Dedifferentiated amniotic fluid mesenchymal stem cell (primary cell): ENCODE measurements at regions not wholly inside any gene's neighbourhood (a gene's known extent, or its start where the extent isn't known, plus 50 kb on each side); places are given as distances from the start of the nearest gene placed in this dataset.
"Not testable (repeated sequence)": the region's sequence is repeated elsewhere in the genome, so short reads cannot be mapped to it uniquely, and the experiment has no call there.

Experiments used
- DNase-seq: peaks from one replicate; pipeline ENCODE4 v3.0.0-alpha.2; 2016; ENCODE audit errors: extremely low spot score

DNA sequence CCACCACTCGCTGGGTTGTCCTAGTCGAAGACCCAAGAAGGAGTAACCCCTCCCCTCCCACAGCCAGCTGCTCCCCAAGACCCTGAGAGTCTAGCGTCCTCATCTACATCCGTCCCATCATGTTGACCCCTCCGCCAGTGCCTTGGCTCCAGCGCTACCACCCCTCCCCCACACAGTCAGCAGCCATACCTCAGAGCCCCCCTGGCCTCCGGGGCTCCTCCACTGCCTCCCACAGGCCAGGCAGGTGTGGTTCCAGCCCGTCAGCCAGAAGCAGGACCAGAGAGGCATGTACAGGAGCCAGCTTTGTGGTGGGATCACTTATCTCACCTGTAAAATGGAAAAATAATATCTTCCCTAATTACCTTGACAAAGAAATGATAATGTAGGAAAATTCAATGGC is 51.5 kb upstream of the PHF21B start:
- no peak for DNase-seq

- DNase-seq, result peak; percentile 37
Measured at GRCh38 chr22:45064313-45065278, 54.8 kb upstream of the PHF21B start.

DNA sequence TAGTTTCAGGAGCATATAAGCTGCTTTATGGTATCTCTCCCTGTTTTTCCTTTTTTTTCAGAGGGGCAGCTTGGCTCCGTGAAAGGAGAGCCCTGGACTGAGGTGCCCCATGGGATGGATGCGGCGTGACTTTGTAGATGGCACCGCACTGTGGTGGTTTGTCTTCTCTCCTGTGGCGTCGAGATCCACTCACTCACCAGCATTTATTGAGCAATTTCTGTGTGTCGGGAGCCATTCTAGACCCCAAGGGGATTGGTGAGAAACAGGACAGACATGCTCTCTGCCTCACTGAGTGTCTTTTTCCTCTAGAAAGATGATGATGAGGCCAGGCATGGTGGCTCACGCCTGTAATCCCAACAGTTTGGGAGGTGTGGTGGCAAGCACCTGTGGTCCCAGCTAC is 55.9 kb upstream of the PHF21B start:
- no peak for DNase-seq

GRCh38 chr22:45067731-45068130 is 57.9 kb upstream of the PHF21B start:
- DNase-seq, result no peak

DNA sequence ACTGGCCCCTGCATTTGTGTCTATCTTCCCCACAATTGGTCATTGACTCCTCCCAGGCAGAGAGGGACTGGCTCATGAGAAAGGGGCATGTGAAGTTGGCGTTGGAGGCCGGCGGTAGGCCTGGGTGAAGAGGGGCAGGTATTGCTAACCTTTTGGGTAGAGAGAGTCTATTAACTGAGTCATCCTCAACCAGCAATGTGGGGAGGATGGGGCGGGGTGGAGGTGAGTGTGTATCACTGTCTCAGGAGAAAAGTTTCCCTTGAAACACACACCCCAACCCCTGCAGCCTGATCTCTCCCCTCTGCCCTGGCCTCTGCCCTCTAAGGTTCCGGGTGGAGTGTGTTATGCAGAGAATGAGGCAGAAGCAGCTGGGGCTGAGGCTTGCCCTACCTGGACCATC is 60.1 kb upstream of the PHF21B start:
- no peak for DNase-seq

GRCh38 chr22:45071618-45072017 is 61.8 kb upstream of the PHF21B start:
- DNase-seq, result no peak

DNA sequence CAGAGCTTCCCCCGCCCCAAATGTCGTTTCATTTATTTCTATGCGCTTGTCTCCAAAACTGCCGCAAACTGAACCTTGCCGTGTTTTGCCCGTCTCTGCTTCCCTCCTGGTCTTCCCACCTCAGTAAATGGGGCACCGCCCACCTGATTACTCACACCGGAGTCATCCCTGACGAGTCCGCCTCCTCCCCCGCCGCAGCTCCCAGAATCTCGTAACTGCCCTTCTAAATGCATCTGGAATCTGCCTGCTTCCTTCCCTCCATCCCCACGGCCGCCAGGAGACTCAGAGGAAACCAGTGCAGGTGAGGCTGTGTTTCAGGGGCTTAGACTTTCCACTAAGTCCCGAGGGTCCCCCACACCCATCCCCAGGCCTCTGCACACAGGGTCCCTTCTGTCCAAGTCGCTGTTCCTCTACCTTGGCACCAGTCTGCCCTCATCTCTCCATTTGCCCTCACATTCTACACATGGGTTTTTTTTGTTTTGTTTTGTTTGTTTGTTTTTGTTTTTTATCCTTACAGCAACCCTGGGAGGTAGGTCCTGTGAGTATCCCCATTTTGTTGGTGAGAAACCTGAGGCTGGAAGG is 62.6 kb upstream of the PHF21B start:
- no peak for DNase-seq

DNA sequence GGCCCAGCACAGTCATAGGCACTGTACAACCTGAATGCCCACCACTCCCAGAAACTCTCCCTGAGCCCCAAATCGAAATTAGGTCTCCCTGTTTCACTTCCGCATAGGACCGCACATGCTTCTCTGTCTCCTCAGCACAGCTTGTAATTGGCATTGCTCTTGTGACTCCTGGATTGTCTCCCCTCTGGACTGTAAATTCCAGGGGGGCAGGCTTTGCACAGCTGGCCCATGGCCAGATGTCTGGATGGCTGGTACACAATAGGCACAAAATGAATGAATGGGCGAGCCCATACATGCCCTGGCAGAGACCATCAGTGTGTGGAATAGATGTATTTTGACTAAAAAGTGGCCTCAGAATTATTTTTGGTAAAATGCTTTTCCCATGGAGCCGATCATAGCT is 63.3 kb upstream of the PHF21B start:
- DNase-seq, result no peak

DNA sequence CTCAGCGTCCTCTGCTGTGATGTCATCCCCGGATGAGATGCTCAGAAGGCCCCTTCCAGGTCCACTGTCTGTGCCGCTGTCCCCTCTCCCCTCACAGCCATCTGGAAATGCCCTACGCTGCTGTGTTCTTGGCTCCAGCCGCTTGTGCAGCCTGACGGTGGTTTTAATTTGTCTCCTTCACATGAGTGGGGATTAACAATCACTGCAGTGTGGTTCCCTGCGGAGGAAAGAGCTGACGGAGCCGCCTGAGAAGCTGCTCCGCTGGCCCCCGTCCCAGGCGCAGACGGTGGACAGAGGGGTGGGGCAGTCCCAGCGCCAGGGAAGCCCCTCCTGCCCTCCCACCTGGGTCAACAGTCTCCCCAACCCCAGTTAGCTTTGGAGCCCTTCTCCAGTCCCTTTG is 67.5 kb upstream of the PHF21B start:
- DNase-seq, result no peak

DNA sequence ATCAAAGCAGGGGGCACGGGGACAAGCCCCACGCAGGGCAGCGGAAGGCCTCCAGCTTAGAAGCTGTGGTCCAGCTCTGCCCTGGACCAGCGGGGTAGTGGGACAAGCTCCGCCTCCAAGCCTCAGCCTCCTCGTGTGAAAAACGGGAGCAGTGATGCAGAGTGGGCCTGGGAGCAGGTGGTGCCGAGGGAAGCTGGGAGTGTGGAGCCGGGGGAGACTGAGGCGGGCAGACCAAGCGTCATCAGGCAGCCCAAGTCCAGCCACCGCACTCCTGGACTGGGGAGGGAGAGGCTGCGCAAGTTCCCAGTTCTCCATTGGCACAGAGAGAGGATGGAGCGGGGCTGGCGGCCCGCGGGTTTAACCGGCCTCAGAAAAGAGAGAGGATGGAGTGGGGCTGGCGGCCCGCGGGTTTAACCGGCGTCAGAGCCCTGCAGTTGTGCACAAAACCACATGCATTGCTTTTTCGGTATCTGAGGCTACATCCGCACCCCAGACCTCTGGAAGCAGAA is 68.1 kb upstream of the PHF21B start:
- no peak for DNase-seq

GRCh38 chr22:45082795-45083194 is 73.0 kb upstream of the PHF21B start:
- no peak for DNase-seq

- no peak for DNase-seq
Measured at GRCh38 chr22:45083659-45084305, 74.0 kb upstream of the PHF21B start.

- no peak for DNase-seq
Measured at GRCh38 chr22:45084400-45084920, 74.7 kb upstream of the PHF21B start.

- DNase-seq, result no peak
Measured at GRCh38 chr22:45087802-45088201, 75.9 kb upstream of the NUP50 start.

DNA sequence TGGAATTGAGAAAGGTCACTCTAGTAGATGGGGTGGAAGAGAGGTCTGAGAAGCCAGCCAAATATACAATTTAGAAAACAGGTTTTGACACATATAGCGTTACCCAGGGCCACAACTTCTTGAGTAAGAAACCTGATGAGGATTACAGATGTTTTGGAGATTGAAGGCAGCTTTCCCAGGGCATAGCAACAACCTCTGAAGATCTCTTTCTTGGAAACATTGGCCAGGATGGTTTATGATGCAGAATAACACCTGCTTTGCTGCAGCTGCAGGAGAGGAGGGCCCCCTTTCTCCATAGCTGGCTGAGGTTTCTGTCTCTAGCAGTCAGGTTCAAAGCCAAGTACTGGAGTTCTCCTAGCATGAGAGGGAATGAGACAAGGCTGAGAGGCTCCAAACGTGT is 75.1 kb upstream of the NUP50 start:
- no peak for DNase-seq

- DNase-seq, result no peak
Measured at GRCh38 chr22:45090497-45090910, 73.2 kb upstream of the NUP50 start.

DNA sequence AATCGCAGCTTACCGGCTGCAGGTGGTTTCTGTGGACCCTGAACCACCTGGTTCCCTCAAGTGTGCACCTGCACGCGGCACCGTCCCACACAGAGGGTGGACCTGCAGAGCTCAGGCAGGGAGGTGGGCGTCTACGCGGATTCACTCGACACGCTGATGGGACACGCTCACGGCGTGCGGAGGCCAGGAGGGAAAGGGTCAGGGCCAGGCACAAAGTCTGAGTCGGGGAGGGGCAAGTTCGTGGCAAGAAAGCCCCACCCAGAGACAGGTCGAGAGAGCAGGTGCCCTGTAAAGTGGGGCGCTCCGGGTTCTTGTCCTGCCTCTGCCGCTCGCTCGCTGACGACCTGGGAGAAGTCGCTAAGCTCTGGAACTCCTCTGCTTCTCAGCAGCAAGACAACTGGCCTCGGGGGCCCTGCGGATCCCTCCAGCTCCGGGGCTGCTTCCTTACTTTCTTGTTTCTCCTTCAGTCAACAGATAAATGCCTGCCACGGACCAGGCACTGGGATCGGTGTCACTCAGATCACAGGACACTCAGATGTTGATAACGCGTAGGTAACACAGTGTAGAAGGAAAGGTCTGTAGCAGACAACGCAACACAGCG is 72.4 kb upstream of the NUP50 start:
- DNase-seq, result no peak

DNA sequence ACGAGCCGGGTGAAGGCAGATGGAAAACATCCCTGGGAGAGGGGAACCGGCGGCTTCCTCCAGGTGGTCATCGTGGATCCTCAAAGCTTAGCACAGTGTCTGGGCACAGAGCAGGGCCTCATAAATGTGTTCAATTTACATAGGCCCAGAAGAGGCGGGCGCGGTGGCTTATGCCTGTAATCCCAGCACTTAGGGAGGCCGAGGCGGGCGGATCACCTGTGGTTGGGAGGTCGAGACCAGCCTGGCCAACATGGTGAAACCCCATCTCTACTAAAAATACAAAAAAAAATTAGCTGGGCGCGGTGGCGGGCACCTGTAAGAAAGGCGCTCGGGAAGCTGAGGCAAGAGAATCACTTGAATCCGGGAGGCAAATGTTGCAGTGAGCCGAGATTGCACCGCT is 71.8 kb upstream of the NUP50 start:
- not testable (repeated sequence) for DNase-seq

GRCh38 chr22:45092644-45093043 is 71.1 kb upstream of the NUP50 start:
- DNase-seq, result no peak

GRCh38 chr22:45093609-45094008 is 70.1 kb upstream of the NUP50 start:
- no peak for DNase-seq

GRCh38 chr22:45094081-45094720 is 69.5 kb upstream of the NUP50 start:
- DNase-seq, result no peak
